Karpas-422 (cell line): ENCODE measurements at regions not wholly inside any gene's neighbourhood (a gene's known extent, or its start where the extent isn't known, plus 50 kb on each side); places are given as distances from the start of the nearest gene placed in this dataset.
"Not testable (repeated sequence)": the region's sequence is repeated elsewhere in the genome, so short reads cannot be mapped to it uniquely, and the experiment has no call there.

Source experiments
- DNase-seq: peaks from one replicate; pipeline ENCODE4 v3.0.0-alpha.2; 2015
- H2AFZ ChIP-seq: fragments of 200-600 bp; sonication (generic); 2 replicates; pipeline ENCODE4 v1.6.1; 2014; ENCODE audit warnings: antibody characterized with exemption, low read length, mixed read lengths
- H3K27ac ChIP-seq: fragments of 200-600 bp; sonication (generic); 2 replicates; pipeline ENCODE4 v1.5.1; 2014; ENCODE audit warnings: mild to moderate bottlenecking, low read length, moderate library complexity
- H3K27me3 ChIP-seq: fragments of 200-600 bp; sonication (generic); 2 replicates; pipeline ENCODE4 v1.6.1; 2014; ENCODE audit warnings: low read length, mixed read lengths
- H3K36me3 ChIP-seq: fragments of 200-600 bp; sonication (generic); 2 replicates; pipeline ENCODE4 v1.6.1; 2014; ENCODE audit warnings: low read length, mixed read lengths; ENCODE audit not compliant: insufficient read depth
- H3K4me1 ChIP-seq: fragments of 200-600 bp; sonication (generic); 2 replicates; pipeline ENCODE4 v1.6.1; 2014; ENCODE audit warnings: mild to moderate bottlenecking, low read length, mixed read lengths
- H3K4me2 ChIP-seq: fragments of 200-600 bp; sonication (generic); 2 replicates; pipeline ENCODE4 v1.6.1; 2014; ENCODE audit warnings: low read length, low read depth, mild to moderate bottlenecking; ENCODE audit not compliant: poor library complexity, severe bottlenecking
- H3K4me3 ChIP-seq: fragments of 200-600 bp; sonication (generic); 2 replicates; pipeline ENCODE4 v1.5.1; 2014; ENCODE audit warnings: mild to moderate bottlenecking, antibody characterized with exemption, low read length, mixed read lengths
- H3K79me2 ChIP-seq: fragments of 200-600 bp; sonication (generic); 2 replicates; pipeline ENCODE4 v1.6.1; 2014; ENCODE audit warnings: mild to moderate bottlenecking, low read length, mixed read lengths
- H3K9ac ChIP-seq: fragments of 200-600 bp; sonication (generic); 2 replicates; pipeline ENCODE4 v1.6.0; 2014; ENCODE audit warnings: low read length
- H3K9me2 ChIP-seq: fragments of 200-600 bp; sonication (generic), shearing (Covaris generic); replicated peaks from 2 replicates; pipeline ENCODE4 v1.6.0; 2014; ENCODE audit warnings: mild to moderate bottlenecking, low read length, moderate library complexity; ENCODE audit not compliant: insufficient read depth
- H3K9me3 ChIP-seq: fragments of 300-700, 200-600 bp; sonication (generic); 2 replicates; pipeline ENCODE4 v1.6.1; 2014; ENCODE audit warnings: low read length, mixed read lengths
- H4K20me1 ChIP-seq: fragments of 200-600 bp; sonication (generic); 2 replicates; pipeline ENCODE4 v1.6.1; 2014; ENCODE audit warnings: mild to moderate bottlenecking, antibody characterized with exemption, low read length, low read depth; ENCODE audit not compliant: insufficient read depth

- H3K4me3 ChIP-seq, result no peak overlapping the region
- H3K79me2 ChIP-seq, result no peaks in the 10 kb centered on the region
- H3K9me3 ChIP-seq, result peaks cover 18% of the 10 kb centered on the region
- H3K4me2 ChIP-seq, result no peak overlapping the region
- H4K20me1 ChIP-seq, result no peaks in the 10 kb centered on the region
- no peak overlapping the region for H3K9ac ChIP-seq
- no peaks in the 10 kb centered on the region for H3K27me3 ChIP-seq
- no peaks in the 10 kb centered on the region for H3K4me1 ChIP-seq
- H3K27ac ChIP-seq, result no peak overlapping the region
- no peak for DNase-seq
- H2AFZ ChIP-seq, result no peak overlapping the region
- no peaks in the 10 kb centered on the region for H3K9me2 ChIP-seq
- no peaks in the 10 kb centered on the region for H3K36me3 ChIP-seq
Measured at GRCh38 chr2:186384226-186384625, 101.8 kb upstream of the ZC3H15 start.

DNA sequence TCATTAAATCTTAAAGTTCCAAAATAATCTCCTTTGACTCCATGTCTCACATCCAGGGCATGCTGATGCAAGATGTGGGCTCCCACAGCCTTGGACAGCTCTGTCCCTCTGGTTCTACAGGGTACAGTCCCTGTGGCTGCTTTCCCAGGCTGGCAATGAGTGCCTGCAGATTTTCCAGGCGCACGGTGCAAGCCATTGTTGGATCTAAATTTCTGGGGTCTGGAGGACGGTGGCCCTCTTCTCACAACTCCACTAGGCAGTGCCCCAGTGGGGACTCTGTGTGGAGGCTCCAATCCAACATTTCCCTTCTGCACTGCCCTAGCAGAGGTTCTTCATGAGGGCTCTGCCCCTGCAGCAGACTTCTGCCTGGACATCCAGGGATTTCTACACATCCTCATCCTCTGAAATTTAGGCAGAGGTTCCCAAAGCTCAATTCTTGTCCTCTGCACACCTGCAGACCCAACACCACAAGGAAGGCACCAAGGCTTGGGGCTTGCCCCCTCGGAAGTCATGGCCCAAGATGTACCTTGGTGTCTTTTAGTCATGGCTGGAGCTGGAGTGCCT, 100.3 kb upstream of the ZC3H15 start:
- not testable (repeated sequence) for H3K27me3 ChIP-seq, H3K27ac ChIP-seq, H3K4me3 ChIP-seq, H2AFZ ChIP-seq, H3K9ac ChIP-seq, H3K4me1 ChIP-seq, H3K79me2 ChIP-seq, H3K9me2 ChIP-seq, H4K20me1 ChIP-seq, H3K36me3 ChIP-seq, H3K4me2 ChIP-seq, DNase-seq
- peaks cover 12% of the 10 kb centered on the region for H3K9me3 ChIP-seq

DNA sequence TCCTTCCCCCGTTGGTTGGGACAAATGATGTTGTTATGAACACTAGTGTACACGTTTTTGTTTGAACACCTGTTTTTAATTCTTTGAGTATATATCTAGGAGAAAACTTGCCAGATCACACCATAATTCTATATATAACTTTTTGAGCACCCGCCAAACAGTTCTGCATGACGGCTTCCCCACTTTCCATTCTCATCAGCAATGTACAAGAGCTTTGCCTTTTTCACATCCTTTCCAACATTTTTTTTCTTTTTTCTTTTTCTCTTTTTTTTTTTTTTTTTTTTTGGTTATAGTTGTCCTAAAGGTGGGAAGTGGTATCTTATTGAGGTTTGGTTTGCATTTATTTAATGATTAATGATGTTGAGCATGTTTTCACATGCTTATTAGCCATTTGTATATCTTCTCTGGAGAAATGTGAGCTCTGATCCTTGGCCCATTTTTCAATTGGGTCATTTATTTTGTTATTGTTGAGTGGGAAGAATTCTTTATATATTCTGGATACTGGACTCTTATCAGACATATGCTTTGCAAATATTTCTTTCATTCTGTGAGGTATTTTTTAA, 86.9 kb upstream of the ZC3H15 start:
- H4K20me1 ChIP-seq, result no peaks in the 10 kb centered on the region
- DNase-seq, result no peak
- H3K4me3 ChIP-seq, result no peak overlapping the region
- no peaks in the 10 kb centered on the region for H3K36me3 ChIP-seq
- no peak overlapping the region for H3K9ac ChIP-seq
- H3K27me3 ChIP-seq, result no peaks in the 10 kb centered on the region
- H3K79me2 ChIP-seq, result no peaks in the 10 kb centered on the region
- H3K27ac ChIP-seq, result no peak overlapping the region
- H3K9me2 ChIP-seq, result no peaks in the 10 kb centered on the region
- no peak overlapping the region for H3K4me2 ChIP-seq
- peaks cover 8% of the 10 kb centered on the region; the same call in 1 of the 2 replicates for H3K9me3 ChIP-seq
- no peaks in the 10 kb centered on the region for H3K4me1 ChIP-seq
- no peak overlapping the region for H2AFZ ChIP-seq

DNA sequence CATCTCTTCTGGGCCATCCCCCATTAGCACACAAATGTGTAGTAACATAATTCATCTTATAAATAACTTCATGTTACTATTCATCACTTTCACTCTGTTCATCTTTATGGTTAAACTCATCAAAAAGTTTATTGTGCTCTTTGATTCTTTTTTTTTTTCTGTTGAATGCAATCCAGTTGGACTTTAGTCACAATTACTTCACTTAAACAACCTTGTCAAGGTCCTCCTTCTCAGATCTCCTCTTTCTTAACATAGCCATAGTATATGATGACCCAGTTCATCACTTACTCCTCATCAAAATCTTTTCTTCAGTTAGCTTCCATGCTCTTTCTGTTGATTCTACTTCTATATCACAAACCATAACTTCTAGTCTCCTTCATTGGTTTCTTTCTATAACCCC, 80.2 kb upstream of the ZC3H15 start:
- Histone ChIP-seq H3K9me2 (no peaks in the 10 kb centered on the region), H3K9ac (no peak overlapping the region), H3K36me3 (no peaks in the 10 kb centered on the region), H4K20me1 (no peaks in the 10 kb centered on the region), H3K79me2 (no peaks in the 10 kb centered on the region), H3K9me3 (peaks cover 15% of the 10 kb centered on the region; the same call in 1 of the 2 replicates), H3K4me1 (no peaks in the 10 kb centered on the region), H3K27me3 (no peaks in the 10 kb centered on the region), H3K27ac (no peak overlapping the region), H2AFZ (no peak overlapping the region), H3K4me3 (no peak overlapping the region), H3K4me2 (no peak overlapping the region)
- no peak for DNase-seq

- Histone ChIP-seq H3K9ac (no peak overlapping the region), H3K27me3 (no peaks in the 10 kb centered on the region), H4K20me1 (no peaks in the 10 kb centered on the region), H3K4me1 (no peaks in the 10 kb centered on the region), H3K36me3 (no peaks in the 10 kb centered on the region), H2AFZ (no peak overlapping the region), H3K9me3 (peaks cover 12% of the 10 kb centered on the region; the same call in 1 of the 2 replicates), H3K27ac (no peak overlapping the region), H3K4me2 (no peak overlapping the region), H3K9me2 (no peaks in the 10 kb centered on the region), H3K4me3 (no peak overlapping the region), H3K79me2 (no peaks in the 10 kb centered on the region)
- DNase-seq, result no peak
Measured at GRCh38 chr2:186407611-186408010, 78.4 kb upstream of the ZC3H15 start.

DNA sequence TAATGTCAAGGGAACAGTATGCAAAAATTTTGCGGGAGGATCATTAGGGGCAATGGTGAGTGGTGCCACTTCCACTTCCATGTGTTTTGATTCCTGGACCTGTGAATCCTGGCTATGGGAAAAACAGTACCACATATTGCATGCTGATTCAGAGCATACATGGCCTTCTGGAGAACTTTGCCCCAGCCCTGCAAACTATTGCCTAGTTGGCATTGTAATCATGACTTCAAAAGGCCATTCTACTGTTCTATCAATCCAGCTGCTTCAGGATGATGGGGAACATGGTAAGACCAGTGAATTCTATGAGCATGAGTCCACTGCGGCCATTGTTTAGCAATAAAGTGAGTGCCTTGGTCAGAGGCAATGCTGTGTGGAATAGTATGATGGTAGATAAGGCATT, 75.3 kb upstream of the ZC3H15 start:
- Histone ChIP-seq H4K20me1 (no peaks in the 10 kb centered on the region), H3K4me3 (no peak overlapping the region), H3K27me3 (no peaks in the 10 kb centered on the region), H3K9me2 (no peaks in the 10 kb centered on the region), H3K9me3 (peaks cover 6% of the 10 kb centered on the region; the same call in 1 of the 2 replicates), H3K9ac (no peak overlapping the region), H3K27ac (no peak overlapping the region), H2AFZ (no peak overlapping the region), H3K79me2 (no peaks in the 10 kb centered on the region), H3K36me3 (no peaks in the 10 kb centered on the region), H3K4me1 (no peaks in the 10 kb centered on the region), H3K4me2 (no peak overlapping the region)
- DNase-seq, result no peak

- H3K9me3 ChIP-seq, result no peaks in the 10 kb centered on the region
- no peak overlapping the region for H3K4me3 ChIP-seq
- no peak for DNase-seq
- H3K4me2 ChIP-seq, result no peak overlapping the region
- no peak overlapping the region for H3K27ac ChIP-seq
- no peaks in the 10 kb centered on the region for H3K27me3 ChIP-seq
- no peaks in the 10 kb centered on the region for H3K4me1 ChIP-seq
- H3K79me2 ChIP-seq, result no peaks in the 10 kb centered on the region
- H2AFZ ChIP-seq, result no peak overlapping the region
- no peak overlapping the region for H3K9ac ChIP-seq
- no peaks in the 10 kb centered on the region for H3K36me3 ChIP-seq
- no peaks in the 10 kb centered on the region for H3K9me2 ChIP-seq
- no peaks in the 10 kb centered on the region; the same call in 1 of the 2 replicates for H4K20me1 ChIP-seq
Measured at GRCh38 chr2:186422226-186422625, 63.8 kb upstream of the ZC3H15 start.

DNA sequence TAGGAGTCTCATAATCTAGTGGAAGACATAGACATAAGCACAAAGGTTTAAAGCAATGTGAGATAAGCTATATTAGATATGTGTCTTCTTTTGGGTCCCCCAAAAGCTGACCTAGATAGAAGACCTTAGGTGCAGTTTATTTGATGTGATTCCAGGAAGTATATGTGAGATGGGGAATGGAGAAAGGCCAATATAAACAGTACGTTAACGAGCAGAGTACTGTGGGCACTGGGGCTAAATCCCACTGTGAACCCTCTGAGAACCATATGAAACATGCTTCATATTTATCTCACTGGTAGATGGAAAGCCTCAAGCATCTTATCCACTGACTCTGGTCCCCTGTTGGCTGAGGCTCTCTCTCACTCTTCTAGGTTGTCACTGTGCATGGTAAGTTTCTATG, 62.6 kb upstream of the ZC3H15 start:
- Histone ChIP-seq H3K27me3 (no peaks in the 10 kb centered on the region), H3K9ac (no peak overlapping the region), H2AFZ (no peak overlapping the region), H4K20me1 (peaks cover 1% of the 10 kb centered on the region; the same call in 1 of the 2 replicates), H3K9me3 (no peaks in the 10 kb centered on the region), H3K4me2 (no peak overlapping the region), H3K27ac (no peak overlapping the region), H3K4me1 (no peaks in the 10 kb centered on the region), H3K79me2 (no peaks in the 10 kb centered on the region), H3K36me3 (no peaks in the 10 kb centered on the region), H3K9me2 (no peaks in the 10 kb centered on the region), H3K4me3 (no peak overlapping the region)
- DNase-seq, result no peak
